Dermis blood vessel endothelial cell (primary cell): ENCODE measurements at regions not wholly inside any gene's neighbourhood (a gene's known extent, or its start where the extent isn't known, plus 50 kb on each side); places are given as distances from the start of the nearest gene placed in this dataset.

Experiments used
- DNase-seq: peaks from one replicate; pipeline ENCODE4 v3.0.0; 2010

GRCh38 chr5:20524991-20525529, 537.1 kb upstream of the CDH18 start:
- DNase-seq: no peak

- DNase-seq: no peak
These were observed 535.0 kb upstream of the CDH18 start for GRCh38 chr5:20522905-20523482.

GRCh38 chr5:20515606-20516005, 527.6 kb upstream of the CDH18 start:
- DNase-seq: no peak

- no peak for DNase-seq
These were observed 526.1 kb upstream of the CDH18 start for GRCh38 chr5:20514145-20514544.

GRCh38 chr5:20500546-20500945, 512.5 kb upstream of the CDH18 start:
- DNase-seq: no peak

- no peak for DNase-seq
These were observed 510.9 kb upstream of the CDH18 start for GRCh38 chr5:20498926-20499325.

- no peak for DNase-seq
These were observed 510.1 kb upstream of the CDH18 start for GRCh38 chr5:20498102-20498501.

- no peak for DNase-seq
These were observed 509.4 kb upstream of the CDH18 start for GRCh38 chr5:20497356-20497755.

GRCh38 chr5:20494706-20495105, 506.7 kb upstream of the CDH18 start:
- DNase-seq: no peak

- no peak for DNase-seq
These were observed 498.8 kb upstream of the CDH18 start for GRCh38 chr5:20486826-20487225.

- no peak for DNase-seq
These were observed 488.0 kb upstream of the CDH18 start for GRCh38 chr5:20476016-20476415.

- no peak for DNase-seq
These were observed 483.0 kb upstream of the CDH18 start for GRCh38 chr5:20470997-20471396.

- DNase-seq: no peak
These were observed 481.8 kb upstream of the CDH18 start for GRCh38 chr5:20469792-20470191.

- DNase-seq: no peak
These were observed 481.4 kb upstream of the CDH18 start for GRCh38 chr5:20469390-20469789.

GRCh38 chr5:20466512-20466911, 478.5 kb upstream of the CDH18 start:
- DNase-seq: no peak

- no peak for DNase-seq
These were observed 475.2 kb upstream of the CDH18 start for GRCh38 chr5:20463206-20463605.

- no peak for DNase-seq
These were observed 458.1 kb upstream of the CDH18 start for GRCh38 chr5:20446121-20446520.

- no peak for DNase-seq
These were observed 457.4 kb upstream of the CDH18 start for GRCh38 chr5:20445326-20445860.

- no peak for DNase-seq
These were observed 446.8 kb upstream of the CDH18 start for GRCh38 chr5:20434786-20435185.

GRCh38 chr5:20420991-20421595, 433.1 kb upstream of the CDH18 start:
- no peak for DNase-seq
